ENCODE measurements at regions not wholly inside any gene's neighbourhood (a gene's known extent, or its start where the extent isn't known, plus 50 kb on each side); places are given as distances from the start of the nearest gene placed in this dataset.

DNA sequence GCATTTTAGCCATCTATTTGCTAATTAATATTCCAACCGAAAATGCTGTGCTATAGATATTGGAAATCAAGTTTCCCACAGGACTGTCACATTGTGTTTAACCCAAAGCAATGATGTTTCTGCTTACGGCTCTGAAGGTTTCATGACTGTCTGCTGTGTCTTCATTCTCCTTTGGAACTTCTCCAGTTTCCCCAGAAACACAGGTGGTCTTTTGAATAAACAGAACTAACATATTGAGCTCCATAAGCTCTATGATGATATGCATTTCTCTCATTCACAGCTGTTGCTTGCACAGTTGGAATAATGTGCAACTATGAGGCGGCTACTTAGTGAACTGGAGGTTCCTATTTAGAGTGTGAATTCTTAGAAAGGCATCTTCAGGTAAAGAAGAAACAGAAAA, 266.0 kb upstream of the ID4 start:
- TF ChIP-seq, protein P1, sequence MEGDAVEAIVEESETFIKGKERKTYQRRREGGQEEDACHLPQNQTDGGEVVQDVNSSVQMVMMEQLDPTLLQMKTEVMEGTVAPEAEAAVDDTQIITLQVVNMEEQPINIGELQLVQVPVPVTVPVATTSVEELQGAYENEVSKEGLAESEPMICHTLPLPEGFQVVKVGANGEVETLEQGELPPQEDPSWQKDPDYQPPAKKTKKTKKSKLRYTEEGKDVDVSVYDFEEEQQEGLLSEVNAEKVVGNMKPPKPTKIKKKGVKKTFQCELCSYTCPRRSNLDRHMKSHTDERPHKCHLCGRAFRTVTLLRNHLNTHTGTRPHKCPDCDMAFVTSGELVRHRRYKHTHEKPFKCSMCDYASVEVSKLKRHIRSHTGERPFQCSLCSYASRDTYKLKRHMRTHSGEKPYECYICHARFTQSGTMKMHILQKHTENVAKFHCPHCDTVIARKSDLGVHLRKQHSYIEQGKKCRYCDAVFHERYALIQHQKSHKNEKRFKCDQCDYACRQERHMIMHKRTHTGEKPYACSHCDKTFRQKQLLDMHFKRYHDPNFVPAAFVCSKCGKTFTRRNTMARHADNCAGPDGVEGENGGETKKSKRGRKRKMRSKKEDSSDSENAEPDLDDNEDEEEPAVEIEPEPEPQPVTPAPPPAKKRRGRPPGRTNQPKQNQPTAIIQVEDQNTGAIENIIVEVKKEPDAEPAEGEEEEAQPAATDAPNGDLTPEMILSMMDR (conservative IDR thresholded peaks at IDR 0.05; ENCODE audit: low read depth, low read length) = no peak
- TF ChIP-seq EZH2 (IDR thresholded peaks at IDR 0.05; ENCODE audit: low read length, unreplicated experiment) = no peak

Data from PC-3 (cell line).